TTC549 (cell line): ENCODE measurements at regions not wholly inside any gene's neighbourhood (a gene's known extent, or its start where the extent isn't known, plus 50 kb on each side); places are given as distances from the start of the nearest gene placed in this dataset.

Source experiments
- FAIRE-seq: peaks from 2 replicates; lab custom pipeline; 2012; peaks lifted over from hg19 to GRCh38; lab: Jason Lieb, UNC

DNA sequence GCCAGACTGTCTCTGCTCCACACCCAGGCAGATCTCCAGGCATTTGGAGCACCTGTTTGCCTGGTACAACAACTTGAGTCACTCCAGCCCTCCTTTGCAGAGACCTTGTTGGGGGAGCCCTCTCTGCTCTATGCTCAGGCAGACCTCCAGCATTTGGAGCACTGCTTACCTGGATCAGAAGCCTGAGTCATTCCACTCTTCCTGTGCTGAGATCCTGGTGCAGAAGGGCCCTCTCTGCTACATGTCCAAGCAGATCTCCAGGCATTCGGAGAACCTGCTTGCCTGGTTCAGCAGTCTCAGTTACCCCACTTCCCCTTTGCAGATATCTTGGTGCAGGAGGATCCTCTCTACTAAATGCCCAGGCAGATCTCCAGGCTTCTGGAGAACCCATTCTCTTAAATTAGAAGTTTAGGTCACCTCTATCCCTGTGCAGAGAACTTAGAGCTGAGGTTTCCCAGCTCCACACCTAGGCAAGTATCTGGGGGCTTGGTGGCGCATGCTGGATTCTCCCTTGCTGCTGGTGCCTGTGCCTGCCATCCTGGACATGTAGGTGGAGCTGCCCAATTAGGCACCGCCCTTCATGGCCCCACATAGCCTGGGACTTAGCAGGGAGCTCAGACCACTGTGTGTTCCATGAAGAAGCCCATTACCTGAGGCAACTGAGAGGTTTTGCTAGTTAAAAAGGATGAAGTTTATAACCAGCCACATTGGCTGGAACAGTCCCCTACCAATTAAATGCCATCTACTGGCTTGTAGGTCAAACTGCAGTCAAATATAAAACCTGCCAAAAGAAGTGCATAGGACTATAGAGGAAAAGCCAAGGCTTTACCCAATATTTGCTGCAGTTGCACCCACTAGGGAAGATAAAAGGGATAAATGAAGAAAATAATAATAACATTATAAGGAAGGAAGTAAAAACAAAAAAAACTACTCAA, 97.6 kb upstream of the SLITRK6 start:
- FAIRE-seq = no peak

- FAIRE-seq = no peak
Measured at GRCh38 chr13:85887406-85887805, 88.2 kb upstream of the SLITRK6 start.

DNA sequence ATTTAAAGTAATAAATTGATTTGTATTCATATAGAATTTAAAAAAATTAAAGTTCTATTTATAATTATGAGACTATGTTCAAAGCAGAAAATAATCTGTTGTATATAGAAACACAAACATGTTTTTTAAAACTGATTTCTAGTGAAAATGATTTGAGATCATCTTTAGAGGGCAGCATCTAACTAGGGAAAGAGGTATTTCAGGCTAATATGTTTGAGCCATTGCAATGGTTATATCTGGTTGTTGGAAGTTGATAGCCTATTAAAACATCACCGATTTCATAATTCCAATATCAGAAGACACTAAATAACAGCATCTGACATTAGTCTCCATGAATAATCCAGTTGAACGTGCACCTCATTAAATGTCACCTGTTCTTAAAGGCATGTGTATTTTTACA, 79.8 kb upstream of the SLITRK6 start:
- peak; percentile 85 for FAIRE-seq

DNA sequence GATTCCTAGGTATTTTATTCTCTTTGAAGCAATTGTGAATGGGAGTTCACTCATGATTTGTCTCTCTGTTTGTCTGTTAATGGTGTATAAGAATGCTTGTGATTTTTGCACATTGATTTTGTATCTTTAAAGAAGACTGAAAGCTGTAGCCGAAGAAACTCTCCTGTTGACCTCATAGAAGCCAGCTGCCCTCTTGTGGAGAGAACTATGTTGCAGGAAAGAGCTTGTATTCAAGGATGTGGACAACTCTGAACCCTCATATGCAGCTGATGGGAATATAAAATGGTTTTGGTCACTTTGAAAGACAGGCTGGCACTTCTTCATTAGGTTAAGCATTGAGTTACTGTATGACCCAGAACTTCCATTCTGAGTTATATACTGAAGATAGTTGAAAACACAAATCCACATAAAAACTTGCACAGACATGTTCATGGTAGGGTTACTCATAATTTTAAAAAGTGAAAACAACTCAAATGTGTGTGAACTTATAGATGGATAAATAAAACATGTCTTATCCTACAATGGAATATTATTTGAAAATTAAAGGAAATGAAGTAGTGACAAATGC, 65.8 kb upstream of the SLITRK6 start:
- FAIRE-seq = no peak

- FAIRE-seq = no peak
Measured at GRCh38 chr13:85853901-85854663, 54.9 kb upstream of the SLITRK6 start.

DNA sequence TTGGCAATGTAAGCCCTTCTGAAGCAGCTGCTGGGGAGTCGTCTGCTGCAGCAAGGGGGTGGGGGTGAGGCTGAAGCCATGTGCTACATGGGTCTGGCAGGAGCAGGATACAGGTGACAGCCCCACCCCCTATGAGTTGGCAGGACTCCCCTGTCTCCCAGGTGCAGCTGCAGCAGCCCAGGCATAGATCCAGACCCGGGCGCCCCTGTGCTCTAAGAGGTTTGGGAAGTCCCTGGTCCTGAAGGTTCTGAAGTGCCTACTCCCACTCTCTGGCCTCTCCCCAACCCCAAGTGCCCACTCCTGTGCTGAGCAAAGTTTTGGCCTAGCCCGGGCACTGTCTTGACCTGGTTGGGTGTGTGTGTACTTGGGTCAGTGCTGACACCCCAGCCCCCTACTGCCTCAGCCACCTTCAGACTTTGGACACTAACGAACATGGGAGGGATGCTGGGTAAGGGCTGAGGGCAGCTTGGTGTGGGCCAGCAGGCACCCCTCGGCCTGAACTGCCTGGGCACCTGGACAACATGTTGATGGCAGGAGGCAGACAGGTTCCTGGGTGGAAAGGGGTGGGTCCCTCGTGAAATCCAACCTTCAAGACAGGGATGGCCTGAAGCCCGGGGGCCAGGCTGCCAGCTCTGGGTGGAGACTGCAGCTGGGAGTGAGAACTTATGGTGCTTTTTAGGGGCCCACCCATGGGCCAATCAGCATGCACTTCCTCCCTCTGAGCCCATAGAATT, 54.1 kb upstream of the SLITRK6 start:
- FAIRE-seq = no peak
